DND-41 (cell line): ENCODE measurements at regions not wholly inside any gene's neighbourhood (a gene's known extent, or its start where the extent isn't known, plus 50 kb on each side); places are given as distances from the start of the nearest gene placed in this dataset.

Experiments used
- CTCF ChIP-seq: IDR thresholded peaks from 2 replicates; pipeline ENCODE4 v1.5.1; 2012; ENCODE audit warnings: borderline replicate concordance, low read length, moderate library complexity, mild to moderate bottlenecking; ENCODE audit not compliant: poor library complexity, severe bottlenecking; ENCODE audit errors: extremely low read depth
- EZH2 ChIP-seq: IDR thresholded peaks from 3 replicates; pipeline ENCODE4 v1.6.1; 2012; ENCODE audit warnings: borderline replicate concordance, low read depth, mild to moderate bottlenecking, moderate library complexity, low read length, inconsistent platforms; ENCODE audit not compliant: severe bottlenecking

- TF ChIP-seq EZH2 (no peak), CTCF (no peak)
Measured at GRCh38 chr3:148554367-148554766, 143.3 kb upstream of the AGTR1 start.
